Neural cell (in vitro differentiated cells): ENCODE measurements at regions not wholly inside any gene's neighbourhood (a gene's known extent, or its start where the extent isn't known, plus 50 kb on each side); places are given as distances from the start of the nearest gene placed in this dataset.
"Not testable (repeated sequence)": the region's sequence is repeated elsewhere in the genome, so short reads cannot be mapped to it uniquely, and the experiment has no call there.

Experiments
- H2AFZ ChIP-seq: fragments of 200-600, 300-800 bp; sonication (generic), shearing (Covaris generic); 2 replicates; pipeline ENCODE4 v1.6.0; 2014; ENCODE audit warnings: low read depth, mild to moderate bottlenecking, antibody characterized with exemption, low read length, moderate library complexity
- H3F3A ChIP-seq: fragments of 200-600 bp; shearing (Covaris generic); 2 replicates; pipeline ENCODE4 v1.6.1; 2016; ENCODE audit warnings: mild to moderate bottlenecking, moderate library complexity, mixed read lengths, antibody characterized with exemption, low read length; ENCODE audit not compliant: insufficient read depth, poor library complexity, severe bottlenecking
- H3K27ac ChIP-seq: fragments of 200-600, 300-800 bp; sonication (generic), shearing (Covaris generic); 2 replicates; pipeline ENCODE4 v1.5.1; 2014; ENCODE audit warnings: mild to moderate bottlenecking, low read length, moderate library complexity
- H3K27me3 ChIP-seq: fragments of 300-800, 200-600 bp; sonication (generic), shearing (Covaris generic); 2 replicates; pipeline ENCODE4 v1.6.0; 2014; ENCODE audit warnings: mild to moderate bottlenecking, low read depth, low read length, moderate library complexity; ENCODE audit not compliant: insufficient read depth
- H3K36me3 ChIP-seq: fragments of 300-800, 200-600 bp; sonication (generic), shearing (Covaris generic); 2 replicates; pipeline ENCODE4 v1.5.1; 2014; ENCODE audit warnings: mild to moderate bottlenecking, antibody characterized with exemption, low read length, moderate library complexity; ENCODE audit not compliant: insufficient read depth
- H3K4me2 ChIP-seq: fragments of 300-800, 200-600 bp; sonication (generic), shearing (Covaris generic); 2 replicates; pipeline ENCODE4 v1.6.0; 2014; ENCODE audit warnings: mild to moderate bottlenecking, low read length
- H3K4me3 ChIP-seq: fragments of 300-800, 200-600 bp; sonication (generic), shearing (Covaris generic); 2 replicates; pipeline ENCODE4 v1.5.1; 2014; ENCODE audit warnings: mild to moderate bottlenecking, low read length, moderate library complexity
- H3K79me2 ChIP-seq: fragments of 200-600 bp; shearing (Covaris generic); replicated peaks from 2 replicates; pipeline ENCODE4 v1.6.0; 2014; ENCODE audit warnings: mild to moderate bottlenecking, low read length, moderate library complexity; ENCODE audit not compliant: insufficient read depth
- H3K9ac ChIP-seq: fragments of 300-800, 200-600 bp; sonication (generic), shearing (Covaris generic); 2 replicates; pipeline ENCODE4 v1.6.1; 2016; ENCODE audit warnings: mild to moderate bottlenecking, low read length, mixed read lengths
- H3K9me2 ChIP-seq: fragments of 200-600 bp; shearing (Covaris generic); 2 replicates; pipeline ENCODE4 v1.6.1; 2016; ENCODE audit warnings: mild to moderate bottlenecking, low read length, mixed read lengths; ENCODE audit not compliant: insufficient read depth
- H3K9me3 ChIP-seq: fragments of 200-600, 300-800 bp; sonication (generic), shearing (Covaris generic); 2 replicates; pipeline ENCODE4 v1.6.1; 2016; ENCODE audit warnings: mild to moderate bottlenecking, mixed run types, low read length, moderate library complexity, mixed read lengths
- H4K20me1 ChIP-seq: fragments of 200-600 bp; shearing (Covaris generic); 2 replicates; pipeline ENCODE4 v1.6.1; 2016; ENCODE audit warnings: mild to moderate bottlenecking, mixed run types; ENCODE audit not compliant: insufficient read depth
- EP300 ChIP-seq: fragments of 450-650 bp; conservative IDR thresholded peaks from 2 replicates; pipeline ENCODE4 v1.6.1; 2014; ENCODE audit warnings: antibody characterized with exemption, mild to moderate bottlenecking, moderate library complexity; ENCODE audit not compliant: poor library complexity, severe bottlenecking
- EZH2 ChIP-seq: fragments of 200-600, 300-800 bp; shearing (Covaris generic), sonication (generic); IDR thresholded peaks from 2 replicates; pipeline ENCODE4 v1.6.1; 2014; ENCODE audit warnings: antibody characterized with exemption, low read length, borderline replicate concordance, mild to moderate bottlenecking; ENCODE audit not compliant: insufficient read depth, poor library complexity, severe bottlenecking
- MXI1 ChIP-seq: fragments of 450-650 bp; conservative IDR thresholded peaks from 2 replicates; pipeline ENCODE4 v1.6.1; 2014; ENCODE audit warnings: antibody characterized with exemption, mild to moderate bottlenecking; ENCODE audit not compliant: poor library complexity, severe bottlenecking
- POLR2AphosphoS5 ChIP-seq: IDR thresholded peaks from 2 replicates; pipeline ENCODE4 v1.6.1; 2012
- RAD21 ChIP-seq: fragments of 450-650 bp; conservative IDR thresholded peaks from 2 replicates; pipeline ENCODE4 v1.6.1; 2014; ENCODE audit warnings: antibody characterized with exemption, mild to moderate bottlenecking, moderate library complexity
- SMC3 ChIP-seq: fragments of 450-650 bp; conservative IDR thresholded peaks from 2 replicates; pipeline ENCODE4 v1.6.1; 2014; ENCODE audit warnings: antibody characterized with exemption, mild to moderate bottlenecking, moderate library complexity; ENCODE audit not compliant: poor library complexity
- TAF1 ChIP-seq: IDR thresholded peaks from 2 replicates; pipeline ENCODE4 v1.6.1; 2012; ENCODE audit warnings: low read depth
- TF ChIP-seq, protein P1 (sequence below): IDR thresholded peaks from 2 replicates; pipeline ENCODE4 v1.6.1; 2012; ENCODE audit warnings: borderline replicate concordance
- TF ChIP-seq, protein P2 (sequence below): fragments of 450-650 bp; IDR thresholded peaks from 2 replicates; pipeline ENCODE4 v1.5.1; 2014; ENCODE audit warnings: antibody characterized with exemption, mild to moderate bottlenecking, moderate library complexity; ENCODE audit not compliant: poor library complexity, severe bottlenecking

DNA sequence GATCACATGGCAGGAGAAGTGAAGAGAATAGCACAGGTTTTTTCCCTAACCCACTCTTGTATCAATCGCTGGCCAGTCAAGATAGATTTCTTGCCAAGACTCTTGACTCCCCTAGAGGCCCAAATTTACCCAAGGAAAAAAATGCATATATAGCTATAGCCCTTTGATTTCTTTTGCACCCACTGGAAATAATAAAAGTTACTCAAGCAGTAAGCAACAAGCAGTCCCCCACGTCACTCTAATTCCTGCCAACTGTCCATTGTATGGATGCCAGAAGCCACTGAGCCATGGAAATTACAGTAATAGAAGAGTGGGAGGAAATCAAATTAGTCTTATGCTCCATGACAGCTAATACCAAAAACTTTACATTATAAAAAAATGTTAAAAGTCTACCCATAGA, 125.3 kb upstream of the SLC39A10 start:
- no peaks in the 10 kb centered on the region for H3F3A ChIP-seq
- no peaks in the 10 kb centered on the region for H3K9me2 ChIP-seq
- no peaks in the 10 kb centered on the region for H3K79me2 ChIP-seq
- H3K4me2 ChIP-seq: no peak overlapping the region
- no peaks in the 10 kb centered on the region for H3K27me3 ChIP-seq
- no peaks in the 10 kb centered on the region for H4K20me1 ChIP-seq
- H2AFZ ChIP-seq: no peak overlapping the region
- no peak overlapping the region for H3K27ac ChIP-seq
- H3K4me3 ChIP-seq: no peak overlapping the region
- no peaks in the 10 kb centered on the region for H3K9me3 ChIP-seq
- no peak overlapping the region for H3K9ac ChIP-seq
- TF ChIP-seq TAF1 (no peak), MXI1 (no peak), EP300 (no peak), SMC3 (no peak), EZH2 (no peak), RAD21 (no peak), POLR2AphosphoS5 (no peak)
- TF ChIP-seq, protein P1, sequence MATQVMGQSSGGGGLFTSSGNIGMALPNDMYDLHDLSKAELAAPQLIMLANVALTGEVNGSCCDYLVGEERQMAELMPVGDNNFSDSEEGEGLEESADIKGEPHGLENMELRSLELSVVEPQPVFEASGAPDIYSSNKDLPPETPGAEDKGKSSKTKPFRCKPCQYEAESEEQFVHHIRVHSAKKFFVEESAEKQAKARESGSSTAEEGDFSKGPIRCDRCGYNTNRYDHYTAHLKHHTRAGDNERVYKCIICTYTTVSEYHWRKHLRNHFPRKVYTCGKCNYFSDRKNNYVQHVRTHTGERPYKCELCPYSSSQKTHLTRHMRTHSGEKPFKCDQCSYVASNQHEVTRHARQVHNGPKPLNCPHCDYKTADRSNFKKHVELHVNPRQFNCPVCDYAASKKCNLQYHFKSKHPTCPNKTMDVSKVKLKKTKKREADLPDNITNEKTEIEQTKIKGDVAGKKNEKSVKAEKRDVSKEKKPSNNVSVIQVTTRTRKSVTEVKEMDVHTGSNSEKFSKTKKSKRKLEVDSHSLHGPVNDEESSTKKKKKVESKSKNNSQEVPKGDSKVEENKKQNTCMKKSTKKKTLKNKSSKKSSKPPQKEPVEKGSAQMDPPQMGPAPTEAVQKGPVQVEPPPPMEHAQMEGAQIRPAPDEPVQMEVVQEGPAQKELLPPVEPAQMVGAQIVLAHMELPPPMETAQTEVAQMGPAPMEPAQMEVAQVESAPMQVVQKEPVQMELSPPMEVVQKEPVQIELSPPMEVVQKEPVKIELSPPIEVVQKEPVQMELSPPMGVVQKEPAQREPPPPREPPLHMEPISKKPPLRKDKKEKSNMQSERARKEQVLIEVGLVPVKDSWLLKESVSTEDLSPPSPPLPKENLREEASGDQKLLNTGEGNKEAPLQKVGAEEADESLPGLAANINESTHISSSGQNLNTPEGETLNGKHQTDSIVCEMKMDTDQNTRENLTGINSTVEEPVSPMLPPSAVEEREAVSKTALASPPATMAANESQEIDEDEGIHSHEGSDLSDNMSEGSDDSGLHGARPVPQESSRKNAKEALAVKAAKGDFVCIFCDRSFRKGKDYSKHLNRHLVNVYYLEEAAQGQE: no peak
- TF ChIP-seq, protein P2, sequence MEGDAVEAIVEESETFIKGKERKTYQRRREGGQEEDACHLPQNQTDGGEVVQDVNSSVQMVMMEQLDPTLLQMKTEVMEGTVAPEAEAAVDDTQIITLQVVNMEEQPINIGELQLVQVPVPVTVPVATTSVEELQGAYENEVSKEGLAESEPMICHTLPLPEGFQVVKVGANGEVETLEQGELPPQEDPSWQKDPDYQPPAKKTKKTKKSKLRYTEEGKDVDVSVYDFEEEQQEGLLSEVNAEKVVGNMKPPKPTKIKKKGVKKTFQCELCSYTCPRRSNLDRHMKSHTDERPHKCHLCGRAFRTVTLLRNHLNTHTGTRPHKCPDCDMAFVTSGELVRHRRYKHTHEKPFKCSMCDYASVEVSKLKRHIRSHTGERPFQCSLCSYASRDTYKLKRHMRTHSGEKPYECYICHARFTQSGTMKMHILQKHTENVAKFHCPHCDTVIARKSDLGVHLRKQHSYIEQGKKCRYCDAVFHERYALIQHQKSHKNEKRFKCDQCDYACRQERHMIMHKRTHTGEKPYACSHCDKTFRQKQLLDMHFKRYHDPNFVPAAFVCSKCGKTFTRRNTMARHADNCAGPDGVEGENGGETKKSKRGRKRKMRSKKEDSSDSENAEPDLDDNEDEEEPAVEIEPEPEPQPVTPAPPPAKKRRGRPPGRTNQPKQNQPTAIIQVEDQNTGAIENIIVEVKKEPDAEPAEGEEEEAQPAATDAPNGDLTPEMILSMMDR: no peak
- H3K36me3 ChIP-seq: no peaks in the 10 kb centered on the region

DNA sequence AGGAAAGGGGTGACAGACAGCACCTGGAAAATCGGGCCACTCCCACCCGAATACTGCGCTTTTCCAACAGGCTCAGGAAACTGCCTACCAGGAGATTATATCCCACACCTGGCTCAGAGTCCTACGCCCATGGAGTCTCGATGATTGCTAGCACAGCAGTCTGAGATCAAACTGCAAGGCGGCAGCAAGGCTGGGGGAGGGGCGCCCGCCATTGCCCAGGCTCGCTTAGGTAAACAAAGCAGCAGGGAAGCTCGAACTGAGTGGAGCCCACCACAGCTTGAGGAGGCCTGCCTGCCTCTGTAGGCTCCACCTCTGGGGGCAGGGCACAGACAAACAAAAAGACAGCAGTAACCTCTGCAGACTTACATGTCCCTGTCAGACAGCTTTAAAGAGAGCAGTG, 133.8 kb upstream of the SLC39A10 start:
- H3K4me2 ChIP-seq, H2AFZ ChIP-seq, H3K9ac ChIP-seq, H3K79me2 ChIP-seq, H3K27me3 ChIP-seq, H3F3A ChIP-seq, H3K36me3 ChIP-seq, H3K4me3 ChIP-seq, H3K9me2 ChIP-seq, H3K9me3 ChIP-seq, H3K27ac ChIP-seq, H4K20me1 ChIP-seq: not testable (repeated sequence)

DNA sequence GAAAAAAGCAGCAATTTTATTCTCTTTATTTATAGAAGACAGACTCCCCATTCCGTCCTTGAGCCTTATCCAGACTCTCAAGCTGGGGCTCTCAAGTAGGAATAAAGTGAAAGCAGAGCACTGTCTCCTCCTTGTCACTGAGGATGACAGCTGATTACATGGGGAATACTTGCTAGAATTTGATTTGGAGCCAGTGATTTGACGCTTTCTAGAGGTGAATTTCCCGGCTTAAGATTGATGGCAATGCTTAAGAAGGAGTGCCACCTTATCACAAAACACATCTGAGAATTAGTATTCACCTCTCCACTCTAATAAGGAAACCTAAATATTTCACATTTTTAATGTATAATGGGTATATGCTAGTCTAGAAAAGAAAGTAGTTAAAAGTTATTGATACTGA, 135.4 kb upstream of the SLC39A10 start:
- H2AFZ ChIP-seq: no peak overlapping the region
- no peak overlapping the region for H3K27ac ChIP-seq
- no peaks in the 10 kb centered on the region for H3K36me3 ChIP-seq
- H3K27me3 ChIP-seq: no peaks in the 10 kb centered on the region
- no peak overlapping the region for H3K9ac ChIP-seq
- no peak overlapping the region for H3K4me2 ChIP-seq
- H3K4me3 ChIP-seq: no peak overlapping the region
- no peaks in the 10 kb centered on the region for H4K20me1 ChIP-seq
- no peaks in the 10 kb centered on the region for H3K79me2 ChIP-seq
- H3F3A ChIP-seq: no peaks in the 10 kb centered on the region
- no peaks in the 10 kb centered on the region for H3K9me2 ChIP-seq
- TF ChIP-seq RAD21 (no peak), EP300 (peak; percentile 53)
- H3K9me3 ChIP-seq: no peaks in the 10 kb centered on the region
